ENCODE measurements at regions not wholly inside any gene's neighbourhood (a gene's known extent, or its start where the extent isn't known, plus 50 kb on each side); places are given as distances from the start of the nearest gene placed in this dataset.
"Not testable (repeated sequence)": the region's sequence is repeated elsewhere in the genome, so short reads cannot be mapped to it uniquely, and the experiment has no call there.

GRCh38 chr12:58009405-58010195 lies 68.2 kb downstream of the ATP23 start:
- Histone ChIP-seq H3K9me3 (peaks cover 0 to 11% (median 0%) of the 10 kb centered on the region in 11 donors), H3K4me1 (peaks cover 0 to 9% (median 0%) of the 10 kb centered on the region in 9 donors), H3K27me3 (no peaks in the 10 kb centered on the region), H3K36me3 (no peaks in the 10 kb centered on the region), H3K27ac (no peak overlapping the region), H3K4me3 (no peak overlapping the region)
- no peak for ATAC-seq
- no peak for TF ChIP-seq CTCF (IDR thresholded peaks at IDR 0.05)
- intact Hi-C loops (cut with DNase I): no loop called here
- no peak for DNase-seq
- WGBS, 2 donors: 67 to 69% methylated on average over 2 of the region's 2 CpGs

- Histone ChIP-seq H3K9me3 (peaks cover 0 to 11% (median 0%) of the 10 kb centered on the region in 11 donors), H3K27ac (no peak overlapping the region), H3K4me1 (peaks cover 0 to 9% (median 0%) of the 10 kb centered on the region in 9 donors), H3K36me3 (no peaks in the 10 kb centered on the region), H3K4me3 (no peak overlapping the region), H3K27me3 (no peaks in the 10 kb centered on the region)
- 0 to 1% methylated on average over 1 of the region's 1 CpG for WGBS, 2 donors
- DNase-seq: no peak
- TF ChIP-seq CTCF (IDR thresholded peaks at IDR 0.05): no peak
- intact Hi-C loops (cut with DNase I): no loop called here
- no peak for ATAC-seq
Measured at GRCh38 chr12:58011676-58012075, 70.3 kb downstream of the ATP23 start.

GRCh38 chr12:58022379-58023020 lies 81.1 kb downstream of the ATP23 start:
- H3K27ac ChIP-seq; H3K36me3 ChIP-seq; ATAC-seq; DNase-seq; H3K4me3 ChIP-seq; H3K4me1 ChIP-seq; intact Hi-C loops (cut with DNase I); H3K27me3 ChIP-seq: not testable (repeated sequence)
- peaks cover 0 to 24% (median 3%) of the 10 kb centered on the region in 11 donors for H3K9me3 ChIP-seq
- WGBS, 2 donors: 71 to 72% methylated on average over 6 of the region's 6 CpGs

- peaks cover 0 to 6% (median 0%) of the 10 kb centered on the region in 11 donors for H3K9me3 ChIP-seq
- TF ChIP-seq CTCF (IDR thresholded peaks at IDR 0.05): no peak
- H3K4me3 ChIP-seq: no peak overlapping the region
- intact Hi-C loops (cut with DNase I): no loop called here
- no peaks in the 10 kb centered on the region for H3K36me3 ChIP-seq
- DNase-seq (no peak), ATAC-seq (no peak)
- no peak overlapping the region for H3K27ac ChIP-seq
- no peaks in the 10 kb centered on the region for H3K27me3 ChIP-seq
- peaks cover 0 to 4% (median 0%) of the 10 kb centered on the region in 9 donors for H3K4me1 ChIP-seq
Measured at GRCh38 chr12:58025431-58025830, 84.1 kb downstream of the ATP23 start.

GRCh38 chr12:58026426-58026825 lies 85.1 kb downstream of the ATP23 start:
- Histone ChIP-seq H3K9me3 (peaks cover 0 to 12% (median 0%) of the 10 kb centered on the region in 11 donors), H3K27me3 (no peaks in the 10 kb centered on the region), H3K27ac (no peak overlapping the region), H3K36me3 (no peaks in the 10 kb centered on the region), H3K4me1 (peaks cover 0 to 4% (median 0%) of the 10 kb centered on the region in 9 donors), H3K4me3 (no peak overlapping the region)
- no peak for TF ChIP-seq CTCF (IDR thresholded peaks at IDR 0.05)
- DNase-seq (no peak), ATAC-seq (no peak)
- intact Hi-C loops (cut with DNase I): no loop called here
